H1 (cell line): ENCODE measurements at regions not wholly inside any gene's neighbourhood (a gene's known extent, or its start where the extent isn't known, plus 50 kb on each side); places are given as distances from the start of the nearest gene placed in this dataset.

Experiments
- CEBPB ChIP-seq: IDR thresholded peaks from 2 replicates; pipeline ENCODE4 v1.6.1; 2012; ENCODE audit warnings: low read depth, low read length
- EZH2 ChIP-seq: fragments of 200-600 bp; sonication (generic); IDR thresholded peaks from 2 replicates; pipeline ENCODE4 v1.7.1; 2012; ENCODE audit warnings: low read depth, mild to moderate bottlenecking, moderate library complexity, low read length, inconsistent platforms; ENCODE audit not compliant: severe bottlenecking
- GABPA ChIP-seq: IDR thresholded peaks from 2 replicates; pipeline ENCODE4 v1.6.1; 2011; ENCODE audit warnings: mild to moderate bottlenecking, low read length, moderate library complexity, borderline replicate concordance; ENCODE audit not compliant: insufficient read depth
- TCF12 ChIP-seq: IDR thresholded peaks from 2 replicates; pipeline ENCODE4 v1.6.1; 2011; ENCODE audit warnings: low read depth, mild to moderate bottlenecking, low read length
- TF ChIP-seq, protein P1 (sequence below): IDR thresholded peaks from 2 replicates; pipeline ENCODE4 v1.6.1; 2011; ENCODE audit warnings: low read length, improper control_type of control experiment
- TF ChIP-seq, protein P2 (sequence below): IDR thresholded peaks from 2 replicates; pipeline ENCODE4 v1.6.1; 2012; ENCODE audit warnings: inconsistent platforms

DNA sequence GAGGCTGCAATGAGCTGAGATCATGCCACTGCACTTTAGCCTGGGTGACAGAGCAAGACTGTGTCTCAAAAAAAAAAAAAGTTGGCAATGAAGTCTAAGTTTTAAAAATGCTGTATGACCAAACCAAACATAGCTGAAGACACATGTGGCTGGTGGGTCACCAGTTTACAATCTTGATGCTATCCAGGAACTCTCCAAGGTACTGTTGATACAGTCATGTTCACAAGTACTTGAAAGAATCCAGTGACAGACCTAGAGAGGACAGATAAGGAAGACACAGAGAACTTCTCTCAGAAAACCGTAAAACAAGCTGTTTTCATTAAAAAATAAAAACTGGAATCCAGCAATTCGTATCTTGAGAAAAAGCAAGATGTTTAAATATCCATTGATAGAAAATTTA, 95.7 kb downstream of the ACTBL2 start (continued):
- TF ChIP-seq EZH2: no peak
- TF ChIP-seq, protein P1, sequence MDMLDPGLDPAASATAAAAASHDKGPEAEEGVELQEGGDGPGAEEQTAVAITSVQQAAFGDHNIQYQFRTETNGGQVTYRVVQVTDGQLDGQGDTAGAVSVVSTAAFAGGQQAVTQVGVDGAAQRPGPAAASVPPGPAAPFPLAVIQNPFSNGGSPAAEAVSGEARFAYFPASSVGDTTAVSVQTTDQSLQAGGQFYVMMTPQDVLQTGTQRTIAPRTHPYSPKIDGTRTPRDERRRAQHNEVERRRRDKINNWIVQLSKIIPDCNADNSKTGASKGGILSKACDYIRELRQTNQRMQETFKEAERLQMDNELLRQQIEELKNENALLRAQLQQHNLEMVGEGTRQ: no peak
- TF ChIP-seq GABPA: no peak
- no peak for TF ChIP-seq CEBPB
- TF ChIP-seq, protein P2, sequence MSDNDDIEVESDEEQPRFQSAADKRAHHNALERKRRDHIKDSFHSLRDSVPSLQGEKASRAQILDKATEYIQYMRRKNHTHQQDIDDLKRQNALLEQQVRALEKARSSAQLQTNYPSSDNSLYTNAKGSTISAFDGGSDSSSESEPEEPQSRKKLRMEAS: no peak
- no peak for TF ChIP-seq TCF12
